Uterus (tissue), 3 donors: ENCODE measurements at regions not wholly inside any gene's neighbourhood (a gene's known extent, or its start where the extent isn't known, plus 50 kb on each side); places are given as distances from the start of the nearest gene placed in this dataset.
A peak's percentile ranks its signal among the peaks of the same experiment; 100 is the strongest.

Experiments used
- DNase-seq, 2 donors: peaks; one replicate each; pipeline ENCODE4 v3.0.0-alpha.2; 2019 to 2020
- H3K27ac ChIP-seq, 2 donors: fragments of 200-600 bp; sonication (generic); 1 replicate in 1 of 2; 2 replicates in 1 of 2; pipeline ENCODE4 v1.5.1; 2016 to 2018
- H3K27me3 ChIP-seq, 2 donors: fragments of 200-600 bp; sonication (generic); one replicate each; pipeline ENCODE4 v1.5.1; 2018 to 2019; ENCODE audit warnings: control low read depth in 1 of 2
- H3K36me3 ChIP-seq, 2 donors: fragments of 200-600 bp; sonication (generic); one replicate each; pipeline ENCODE4 v1.5.1; 2019; ENCODE audit warnings: control low read depth in 1 of 2
- H3K4me1 ChIP-seq, 2 donors: fragments of 200-600 bp; sonication (generic); one replicate each; pipeline ENCODE4 v1.5.1; 2018 to 2019; ENCODE audit warnings: control low read depth in 1 of 2
- H3K4me3 ChIP-seq, 2 donors: fragments of 200-600 bp; sonication (generic); 1 replicate in 1 of 2; 2 replicates in 1 of 2; pipeline ENCODE4 v1.5.1; 2018 to 2019; ENCODE audit warnings: mild to moderate bottlenecking in 1 of 2
- H3K9me3 ChIP-seq, 2 donors: fragments of 200-600 bp; sonication (generic); one replicate each; pipeline ENCODE4 v1.5.1; 2019; ENCODE audit warnings: control low read depth in 1 of 2
- POLR2A ChIP-seq, 2 donors: fragments of 450-650 bp; IDR thresholded peaks; one replicate each; pipeline ENCODE4 v1.6.1; 2016; ENCODE audit warnings: antibody characterized with exemption in 2 of 2, mild to moderate bottlenecking in 1 of 2, moderate library complexity in 1 of 2
- intact Hi-C: fragments of 100-400 bp; cut with DNase I; formaldehyde crosslinking; loops from one replicate; pipeline ENCODE4 v1.15.1; 2023; ENCODE audit warnings: low total_unique reads
- TF ChIP-seq, protein P1 (sequence below), 4 experiments: fragments of 200-600 bp in 2 of 4; fragments of 450-650 bp in 2 of 4; sonication (generic) in 2 of 4; IDR thresholded peaks; one replicate each; pipeline ENCODE4 v1.5.1; 2016 to 2019; ENCODE audit warnings: antibody characterized with exemption in 4 of 4, mild to moderate bottlenecking in 2 of 4, moderate library complexity in 1 of 4
- donor health status: DM: yes; HTN: yes; CAD: no.

- Histone ChIP-seq H3K4me1 (no peaks in the 10 kb centered on the region), H3K27ac (no peak overlapping the region), H3K27me3 (no peaks in the 10 kb centered on the region), H3K9me3 (no peaks in the 10 kb centered on the region), H3K36me3 (no peaks in the 10 kb centered on the region), H3K4me3 (no peak overlapping the region)
- intact Hi-C loops, result no loop called here
- DNase-seq, result no peak
- TF ChIP-seq, protein P1, sequence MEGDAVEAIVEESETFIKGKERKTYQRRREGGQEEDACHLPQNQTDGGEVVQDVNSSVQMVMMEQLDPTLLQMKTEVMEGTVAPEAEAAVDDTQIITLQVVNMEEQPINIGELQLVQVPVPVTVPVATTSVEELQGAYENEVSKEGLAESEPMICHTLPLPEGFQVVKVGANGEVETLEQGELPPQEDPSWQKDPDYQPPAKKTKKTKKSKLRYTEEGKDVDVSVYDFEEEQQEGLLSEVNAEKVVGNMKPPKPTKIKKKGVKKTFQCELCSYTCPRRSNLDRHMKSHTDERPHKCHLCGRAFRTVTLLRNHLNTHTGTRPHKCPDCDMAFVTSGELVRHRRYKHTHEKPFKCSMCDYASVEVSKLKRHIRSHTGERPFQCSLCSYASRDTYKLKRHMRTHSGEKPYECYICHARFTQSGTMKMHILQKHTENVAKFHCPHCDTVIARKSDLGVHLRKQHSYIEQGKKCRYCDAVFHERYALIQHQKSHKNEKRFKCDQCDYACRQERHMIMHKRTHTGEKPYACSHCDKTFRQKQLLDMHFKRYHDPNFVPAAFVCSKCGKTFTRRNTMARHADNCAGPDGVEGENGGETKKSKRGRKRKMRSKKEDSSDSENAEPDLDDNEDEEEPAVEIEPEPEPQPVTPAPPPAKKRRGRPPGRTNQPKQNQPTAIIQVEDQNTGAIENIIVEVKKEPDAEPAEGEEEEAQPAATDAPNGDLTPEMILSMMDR (IDR thresholded peaks at IDR 0.05), result no peak
- TF ChIP-seq POLR2A (IDR thresholded peaks at IDR 0.05), result no peak
These were observed 315.0 kb upstream of the SMIM21 start for GRCh38 chr18:75742516-75742915.

DNA sequence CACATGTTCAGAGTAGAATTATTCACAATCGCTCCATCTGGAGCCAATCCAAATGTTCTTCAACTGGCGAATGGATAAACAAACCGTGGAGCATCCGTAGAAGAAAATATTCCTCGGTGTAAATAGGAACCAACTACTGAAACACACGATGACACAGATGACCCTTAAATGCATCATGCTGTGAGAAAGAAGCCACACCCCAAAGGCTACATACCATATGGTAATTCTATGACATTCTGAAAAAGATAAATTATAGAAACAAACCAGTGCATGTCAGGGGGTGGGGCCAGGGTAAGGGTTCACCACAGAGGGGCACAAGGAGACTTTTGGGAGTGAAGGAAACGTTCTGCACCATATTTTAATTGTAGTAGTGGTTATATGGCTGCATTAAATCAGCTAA lies 312.2 kb upstream of the SMIM21 start:
- no peak overlapping the region for H3K27ac ChIP-seq
- H3K27me3 ChIP-seq, result no peaks in the 10 kb centered on the region
- H3K36me3 ChIP-seq, result no peaks in the 10 kb centered on the region
- no peak for DNase-seq
- no peak for TF ChIP-seq POLR2A (IDR thresholded peaks at IDR 0.05)
- intact Hi-C loops, result no loop called here
- no peaks in the 10 kb centered on the region for H3K4me1 ChIP-seq
- no peaks in the 10 kb centered on the region for H3K9me3 ChIP-seq
- H3K4me3 ChIP-seq, result no peak overlapping the region

DNA sequence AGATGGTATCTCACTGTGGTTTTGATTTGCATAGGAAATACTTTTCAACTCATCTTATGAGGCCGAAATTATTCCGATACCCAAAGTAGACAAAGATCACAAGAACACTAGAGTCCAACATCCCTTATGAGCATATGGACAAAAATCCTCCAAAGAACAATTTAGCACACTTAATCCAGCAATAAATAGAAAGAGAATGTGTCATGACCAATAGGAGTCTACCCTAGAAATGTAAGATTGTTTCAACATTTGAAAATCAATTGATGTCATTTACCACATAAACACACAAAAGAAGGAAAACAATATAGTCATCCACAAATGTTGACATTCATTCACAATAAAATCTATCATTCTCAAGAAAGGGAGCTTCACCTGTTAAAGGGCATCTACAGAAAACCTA lies 307.8 kb upstream of the SMIM21 start:
- Histone ChIP-seq H3K27me3 (no peaks in the 10 kb centered on the region), H3K9me3 (no peaks in the 10 kb centered on the region), H3K4me3 (no peak overlapping the region), H3K27ac (no peak overlapping the region), H3K4me1 (no peaks in the 10 kb centered on the region), H3K36me3 (no peaks in the 10 kb centered on the region)
- intact Hi-C loops, result no loop called here
- TF ChIP-seq, protein P1 (IDR thresholded peaks at IDR 0.05), result no peak
- no peak for TF ChIP-seq POLR2A (IDR thresholded peaks at IDR 0.05)
- no peak for DNase-seq

GRCh38 chr18:75730249-75730648 lies 302.7 kb upstream of the SMIM21 start:
- TF ChIP-seq, protein P1 (IDR thresholded peaks at IDR 0.05), result no peak
- no peak for TF ChIP-seq POLR2A (IDR thresholded peaks at IDR 0.05)
- Histone ChIP-seq H3K36me3 (no peaks in the 10 kb centered on the region), H3K27me3 (no peaks in the 10 kb centered on the region), H3K4me3 (no peak overlapping the region), H3K4me1 (no peaks in the 10 kb centered on the region), H3K27ac (no peak overlapping the region), H3K9me3 (no peaks in the 10 kb centered on the region)
- DNase-seq, result no peak
- intact Hi-C loops, result no loop called here

- H3K4me1 ChIP-seq, result no peaks in the 10 kb centered on the region
- TF ChIP-seq, protein P1 (IDR thresholded peaks at IDR 0.05), result no peak
- TF ChIP-seq POLR2A (IDR thresholded peaks at IDR 0.05), result no peak
- intact Hi-C loops, result no loop called here
These were observed 301.1 kb upstream of the SMIM21 start for GRCh38 chr18:75728621-75729020.

GRCh38 chr18:75727456-75727855 lies 300.0 kb upstream of the SMIM21 start:
- H3K27ac ChIP-seq, result no peak overlapping the region
- H3K27me3 ChIP-seq, result no peaks in the 10 kb centered on the region
- TF ChIP-seq, protein P1 (IDR thresholded peaks at IDR 0.05), result peak in 1 of 4 experiments; percentile 25
- TF ChIP-seq POLR2A (IDR thresholded peaks at IDR 0.05), result no peak
- H3K36me3 ChIP-seq, result no peaks in the 10 kb centered on the region
- no peak overlapping the region for H3K4me3 ChIP-seq
- H3K4me1 ChIP-seq, result no peaks in the 10 kb centered on the region
- DNase-seq, result no peak
- intact Hi-C loops, result no loop called here
- no peaks in the 10 kb centered on the region for H3K9me3 ChIP-seq

More at GRCh38 chr18:75728621-75729020, 301.1 kb upstream of the SMIM21 start:
- Histone ChIP-seq H3K9me3 (no peaks in the 10 kb centered on the region), H3K4me3 (no peak overlapping the region), H3K27ac (no peak overlapping the region), H3K36me3 (no peaks in the 10 kb centered on the region), H3K27me3 (no peaks in the 10 kb centered on the region)
- no peak for DNase-seq
